Smooth muscle cell (in vitro differentiated cells): ENCODE measurements at regions not wholly inside any gene's neighbourhood (a gene's known extent, or its start where the extent isn't known, plus 50 kb on each side); places are given as distances from the start of the nearest gene placed in this dataset.

Experiments
- DNase-seq: peaks from one replicate; lab custom pipeline; 2025; ENCODE audit not compliant: unreplicated experiment; lab: John Stamatoyannopoulos, UW
- H2AFZ ChIP-seq: fragments of 200-600 bp; sonication (generic); 2 replicates; pipeline ENCODE4 v1.6.0; 2016; ENCODE audit warnings: antibody characterized with exemption, low read depth, mild to moderate bottlenecking
- H3F3A ChIP-seq: fragments of 200-600 bp; sonication (generic); 2 replicates; pipeline ENCODE4 v1.6.0; 2017; ENCODE audit warnings: antibody characterized with exemption, low read depth
- H3K27ac ChIP-seq: fragments of 200-600 bp; sonication (generic); 2 replicates; pipeline ENCODE4 v1.5.1; 2016; ENCODE audit warnings: low read depth, mild to moderate bottlenecking
- H3K27me3 ChIP-seq: fragments of 200-600 bp; sonication (generic); 2 replicates; pipeline ENCODE4 v1.6.1; 2016; ENCODE audit warnings: low read depth, mild to moderate bottlenecking
- H3K36me3 ChIP-seq: fragments of 200-600 bp; sonication (generic); 2 replicates; pipeline ENCODE4 v1.5.1; 2016; ENCODE audit warnings: low read depth
- H3K4me1 ChIP-seq: fragments of 200-600 bp; sonication (generic); 2 replicates; pipeline ENCODE4 v1.5.1; 2016; ENCODE audit warnings: low read depth
- H3K4me2 ChIP-seq: fragments of 200-600 bp; sonication (generic); 2 replicates; pipeline ENCODE4 v1.6.0; 2016; ENCODE audit warnings: mild to moderate bottlenecking
- H3K4me3 ChIP-seq: fragments of 200-600 bp; sonication (generic); 2 replicates; pipeline ENCODE4 v1.5.1; 2016; ENCODE audit warnings: mild to moderate bottlenecking
- H3K79me2 ChIP-seq: fragments of 200-600 bp; sonication (generic); 2 replicates; pipeline ENCODE4 v1.6.0; 2016; ENCODE audit warnings: low read depth, mild to moderate bottlenecking
- H3K9ac ChIP-seq: fragments of 200-600 bp; sonication (generic); 2 replicates; pipeline ENCODE4 v1.6.0; 2016; ENCODE audit warnings: low read depth
- H3K9me3 ChIP-seq: fragments of 200-600 bp; sonication (generic); replicated peaks from 2 replicates; pipeline ENCODE4 v1.5.1; 2016; ENCODE audit warnings: low read depth
- H4K20me1 ChIP-seq: fragments of 200-600 bp; sonication (generic); 2 replicates; pipeline ENCODE4 v1.6.0; 2016; ENCODE audit warnings: low read depth
- WGBS: methylation state at CpG from one replicate; pipeline ENCODE4 v1.1.7; 2016; ENCODE audit warnings: low lambda C conversion rate; 5-methylcytosine and 5-hydroxymethylcytosine counted together
- TF ChIP-seq, protein P1 (sequence below): fragments of 200-600 bp; sonication (generic); IDR thresholded peaks from 2 replicates; pipeline ENCODE4 v1.5.1; 2017; ENCODE audit warnings: borderline replicate concordance, mild to moderate bottlenecking, antibody characterized with exemption; ENCODE audit not compliant: insufficient read depth, poor library complexity, severe bottlenecking

DNA sequence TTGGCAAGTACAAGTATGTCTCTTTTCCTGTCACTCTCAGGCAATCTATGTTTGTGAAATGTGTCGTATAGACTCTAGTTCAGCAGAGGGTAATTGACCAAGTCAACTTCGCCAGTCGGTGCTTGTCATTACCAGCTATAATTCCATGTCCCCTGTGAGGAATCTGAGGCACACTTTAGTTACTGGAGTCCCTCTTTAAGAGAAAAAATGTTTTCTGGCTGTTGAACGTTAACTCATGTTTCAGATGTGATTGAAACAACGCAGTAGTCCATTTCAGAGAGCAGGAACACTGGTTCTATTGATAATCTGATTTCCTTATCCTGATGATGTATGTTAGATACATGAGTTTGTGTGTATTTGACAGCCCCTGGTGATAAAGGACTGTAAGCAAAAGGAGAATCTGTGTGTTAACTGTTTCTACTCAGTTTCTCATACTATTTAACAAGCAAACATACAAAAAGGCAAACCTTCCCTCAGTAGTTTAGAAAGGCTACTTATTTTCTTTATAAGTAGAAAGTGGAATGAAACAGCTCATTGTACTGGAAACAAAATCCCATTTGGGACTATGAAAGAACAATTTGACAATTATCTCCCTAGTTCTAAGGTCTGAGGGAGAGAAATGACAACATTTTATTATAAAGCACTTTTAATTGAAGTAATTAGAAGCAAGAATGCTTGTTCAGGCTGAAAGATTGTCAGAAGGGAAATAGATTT lies 161.1 kb upstream of the TRHDE start:
- Histone ChIP-seq H3K4me3 (no peak overlapping the region), H3K27me3 (no peaks in the 10 kb centered on the region), H3F3A (no peaks in the 10 kb centered on the region), H3K27ac (no peak overlapping the region), H2AFZ (no peak overlapping the region), H3K79me2 (no peaks in the 10 kb centered on the region), H3K9me3 (no peaks in the 10 kb centered on the region), H4K20me1 (no peaks in the 10 kb centered on the region), H3K4me2 (no peak overlapping the region), H3K9ac (no peak overlapping the region), H3K4me1 (no peaks in the 10 kb centered on the region), H3K36me3 (no peaks in the 10 kb centered on the region)
- TF ChIP-seq, protein P1, sequence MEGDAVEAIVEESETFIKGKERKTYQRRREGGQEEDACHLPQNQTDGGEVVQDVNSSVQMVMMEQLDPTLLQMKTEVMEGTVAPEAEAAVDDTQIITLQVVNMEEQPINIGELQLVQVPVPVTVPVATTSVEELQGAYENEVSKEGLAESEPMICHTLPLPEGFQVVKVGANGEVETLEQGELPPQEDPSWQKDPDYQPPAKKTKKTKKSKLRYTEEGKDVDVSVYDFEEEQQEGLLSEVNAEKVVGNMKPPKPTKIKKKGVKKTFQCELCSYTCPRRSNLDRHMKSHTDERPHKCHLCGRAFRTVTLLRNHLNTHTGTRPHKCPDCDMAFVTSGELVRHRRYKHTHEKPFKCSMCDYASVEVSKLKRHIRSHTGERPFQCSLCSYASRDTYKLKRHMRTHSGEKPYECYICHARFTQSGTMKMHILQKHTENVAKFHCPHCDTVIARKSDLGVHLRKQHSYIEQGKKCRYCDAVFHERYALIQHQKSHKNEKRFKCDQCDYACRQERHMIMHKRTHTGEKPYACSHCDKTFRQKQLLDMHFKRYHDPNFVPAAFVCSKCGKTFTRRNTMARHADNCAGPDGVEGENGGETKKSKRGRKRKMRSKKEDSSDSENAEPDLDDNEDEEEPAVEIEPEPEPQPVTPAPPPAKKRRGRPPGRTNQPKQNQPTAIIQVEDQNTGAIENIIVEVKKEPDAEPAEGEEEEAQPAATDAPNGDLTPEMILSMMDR, result no peak
- DNase-seq, result no peak
- 80% methylated on average over 5 of the region's 5 CpGs for WGBS

DNA sequence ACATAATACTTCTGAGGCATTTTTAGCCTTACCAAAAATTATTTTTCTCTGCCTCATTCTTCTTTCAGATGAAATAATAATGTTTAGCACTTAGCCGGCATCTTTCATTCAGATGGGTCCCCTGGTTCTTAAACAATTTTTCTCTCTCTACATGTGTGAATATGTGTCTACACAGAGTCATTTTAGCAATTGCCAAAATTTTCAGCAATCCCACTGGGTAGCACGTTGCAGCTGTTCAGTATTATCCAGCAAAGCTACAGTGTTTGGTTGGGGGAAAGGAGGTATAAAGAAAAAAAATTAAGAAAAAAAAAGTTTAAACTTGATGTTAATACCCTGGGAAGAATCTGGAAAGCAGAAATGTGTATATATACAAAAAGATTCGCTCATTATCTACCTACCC lies 160.5 kb upstream of the TRHDE start:
- Histone ChIP-seq H3K9me3 (no peaks in the 10 kb centered on the region), H3K4me2 (no peak overlapping the region), H2AFZ (no peak overlapping the region), H3K9ac (no peak overlapping the region), H3K27ac (no peak overlapping the region), H4K20me1 (no peaks in the 10 kb centered on the region), H3K4me3 (no peak overlapping the region), H3K36me3 (no peaks in the 10 kb centered on the region), H3K27me3 (no peaks in the 10 kb centered on the region), H3K4me1 (no peaks in the 10 kb centered on the region), H3F3A (no peaks in the 10 kb centered on the region), H3K79me2 (no peaks in the 10 kb centered on the region)
- DNase-seq, result no peak
- WGBS, result 94% methylated on average over 3 of the region's 3 CpGs
- TF ChIP-seq, protein P1, result no peak

DNA sequence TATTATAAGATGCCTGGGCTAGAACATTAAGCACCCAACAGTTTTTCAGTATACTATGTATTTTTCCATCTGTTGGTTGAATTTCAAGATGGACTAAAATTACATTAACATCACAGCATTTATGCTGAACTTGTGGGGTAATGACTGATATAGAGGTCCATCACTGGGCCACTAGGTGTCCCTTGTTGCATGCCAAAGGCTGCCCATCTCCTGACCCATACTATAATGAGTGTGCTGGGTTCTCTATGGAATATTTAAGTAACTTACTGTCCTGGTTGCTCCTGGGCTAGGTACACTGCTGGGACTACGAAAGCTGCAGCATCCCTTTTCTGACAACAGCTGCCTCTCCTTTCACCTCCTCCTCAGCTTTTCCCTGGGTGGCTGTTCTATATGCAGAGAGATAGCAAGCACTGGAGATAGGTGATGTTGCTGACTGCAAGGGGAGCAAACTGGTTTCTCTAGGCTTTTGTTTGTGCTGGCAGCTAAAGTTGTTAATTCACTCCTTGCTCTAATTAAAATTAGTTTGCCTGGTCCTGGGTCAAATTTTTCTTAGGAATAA lies 138.6 kb upstream of the TRHDE start:
- Histone ChIP-seq H3K9me3 (no peaks in the 10 kb centered on the region), H3K79me2 (no peaks in the 10 kb centered on the region), H3K27ac (no peak overlapping the region), H3K27me3 (peaks cover 4% of the 10 kb centered on the region), H3K4me2 (no peak overlapping the region), H3K4me3 (no peak overlapping the region), H3F3A (no peaks in the 10 kb centered on the region), H4K20me1 (no peaks in the 10 kb centered on the region), H2AFZ (no peak overlapping the region), H3K4me1 (no peaks in the 10 kb centered on the region), H3K36me3 (no peaks in the 10 kb centered on the region), H3K9ac (no peak overlapping the region)
- DNase-seq, result no peak
- TF ChIP-seq, protein P1, result peak; percentile 3
- 68% methylated on average over 1 of the region's 1 CpG for WGBS
